GM12873 (cell line): ENCODE measurements at regions not wholly inside any gene's neighbourhood (a gene's known extent, or its start where the extent isn't known, plus 50 kb on each side); places are given as distances from the start of the nearest gene placed in this dataset.

Source experiments
- CTCF ChIP-seq: IDR thresholded peaks from 2 replicates; pipeline ENCODE4 v1.5.1; 2012; ENCODE audit warnings: low read depth, mild to moderate bottlenecking, moderate library complexity, low read length, control low read depth; ENCODE audit not compliant: insufficient read depth; ENCODE audit errors: missing control alignments

- TF ChIP-seq CTCF = no peak
These were observed 163.2 kb downstream of the SUCLA2 start for GRCh38 chr13:47837906-47838305.

- no peak for TF ChIP-seq CTCF
These were observed 163.8 kb downstream of the SUCLA2 start for GRCh38 chr13:47837104-47837880.

GRCh38 chr13:47835470-47836228, 165.4 kb downstream of the SUCLA2 start:
- no peak for TF ChIP-seq CTCF

DNA sequence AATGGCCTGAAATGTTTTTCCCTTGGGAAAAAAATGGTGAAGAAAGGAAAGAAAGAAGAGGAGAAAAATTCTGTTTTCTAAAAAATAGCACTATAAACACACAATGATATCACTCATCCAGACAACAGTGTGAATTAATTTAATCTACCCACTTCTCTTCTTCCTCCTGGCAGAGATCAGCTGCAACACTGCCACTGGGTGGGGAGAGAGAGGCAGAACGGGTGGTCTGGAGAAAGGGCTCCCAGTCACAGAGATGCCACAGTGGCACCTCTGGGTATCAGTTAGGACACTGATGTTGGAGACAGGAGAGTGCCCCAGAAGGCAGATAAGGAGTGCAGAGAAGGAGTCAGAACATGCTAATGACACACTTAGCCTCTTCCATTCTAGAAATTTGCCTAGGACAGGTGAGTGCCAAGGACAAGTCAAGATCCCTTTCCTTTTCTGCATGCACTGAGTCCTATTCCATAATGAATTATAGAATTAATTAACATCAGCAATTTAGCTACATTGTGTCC, 168.6 kb downstream of the SUCLA2 start:
- TF ChIP-seq CTCF = no peak

DNA sequence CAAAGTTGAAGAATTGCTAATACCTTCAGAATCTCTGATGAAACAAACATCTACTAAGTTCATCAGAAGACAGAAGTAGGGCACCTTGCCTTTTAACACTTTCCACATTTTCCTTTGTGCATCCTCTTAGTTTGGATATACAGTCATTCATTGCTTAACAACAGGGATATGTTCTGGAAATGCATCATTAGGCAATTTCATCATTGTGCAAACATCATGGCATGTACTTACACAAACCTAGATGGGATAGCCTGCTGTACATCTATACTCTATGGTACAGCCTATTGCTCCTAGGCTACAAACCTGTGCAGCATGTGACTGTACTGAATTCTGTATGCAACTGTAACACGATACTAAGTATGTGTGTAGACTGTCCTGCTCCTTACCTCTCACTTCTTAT, 169.8 kb downstream of the SUCLA2 start:
- TF ChIP-seq CTCF = no peak

DNA sequence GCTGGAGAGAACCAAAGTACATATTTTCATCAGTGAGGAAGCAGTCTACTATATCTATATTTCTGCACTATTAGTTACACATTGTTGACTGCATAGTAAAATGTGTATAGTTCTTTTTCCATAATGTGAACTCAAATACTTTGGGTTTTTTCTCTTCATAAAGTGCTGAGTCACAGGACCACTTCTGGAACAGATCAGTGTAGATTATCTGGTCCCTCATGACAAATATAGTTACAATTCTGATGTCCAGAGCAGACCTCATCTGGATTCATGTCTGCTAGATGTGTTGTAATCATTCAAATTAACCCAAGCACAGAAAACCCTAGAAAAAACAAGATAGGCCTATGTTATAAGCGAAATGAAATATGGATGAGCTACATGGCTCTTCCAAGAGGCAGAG, 171.4 kb downstream of the SUCLA2 start:
- TF ChIP-seq CTCF = no peak

- no peak for TF ChIP-seq CTCF
These were observed 174.6 kb downstream of the SUCLA2 start for GRCh38 chr13:47826471-47826870.
